Progenitor cell of endocrine pancreas (in vitro differentiated cells): ENCODE measurements at regions not wholly inside any gene's neighbourhood (a gene's known extent, or its start where the extent isn't known, plus 50 kb on each side); places are given as distances from the start of the nearest gene placed in this dataset.

Experiments
- DNase-seq: peaks from one replicate; pipeline ENCODE4 v3.0.0; 2021; ENCODE audit warnings: low spot score; ENCODE audit not compliant: unreplicated experiment
- H3K27ac Mint-ChIP-seq: 2 replicates; pipeline ENCODE4 v1.8.0; 2021; ENCODE audit warnings: mild to moderate bottlenecking, moderate library complexity, mixed read lengths
- H3K27me3 Mint-ChIP-seq: 2 replicates; pipeline ENCODE4 v1.8.0; 2021; ENCODE audit warnings: mixed read lengths
- H3K36me3 Mint-ChIP-seq: 2 replicates; pipeline ENCODE4 v1.8.0; 2022; ENCODE audit warnings: mixed read lengths; ENCODE audit not compliant: insufficient read depth
- H3K4me1 Mint-ChIP-seq: 2 replicates; pipeline ENCODE4 v1.8.0; 2021; ENCODE audit warnings: low read depth, mixed read lengths
- H3K4me3 Mint-ChIP-seq: 2 replicates; pipeline ENCODE4 v1.8.0; 2021; ENCODE audit warnings: low read depth, mild to moderate bottlenecking, moderate library complexity, mixed read lengths
- H3K9me3 Mint-ChIP-seq: 2 replicates; pipeline ENCODE4 v1.8.0; 2021; ENCODE audit warnings: low read depth, mixed read lengths
- TF ChIP-seq, protein P1 (sequence below): fragments of 200-600 bp; sonication (generic); IDR thresholded peaks from one replicate; pipeline ENCODE4 v1.5.0; 2021; ENCODE audit warnings: antibody characterized with exemption, mild to moderate bottlenecking; ENCODE audit not compliant: unreplicated experiment

- H3K4me3 Mint-ChIP-seq: no peak overlapping the region
- H3K9me3 Mint-ChIP-seq: no peaks in the 10 kb centered on the region
- H3K36me3 Mint-ChIP-seq: no peaks in the 10 kb centered on the region
- H3K27ac Mint-ChIP-seq: no peak overlapping the region
- H3K27me3 Mint-ChIP-seq: peaks cover 21% of the 10 kb centered on the region
- TF ChIP-seq, protein P1, sequence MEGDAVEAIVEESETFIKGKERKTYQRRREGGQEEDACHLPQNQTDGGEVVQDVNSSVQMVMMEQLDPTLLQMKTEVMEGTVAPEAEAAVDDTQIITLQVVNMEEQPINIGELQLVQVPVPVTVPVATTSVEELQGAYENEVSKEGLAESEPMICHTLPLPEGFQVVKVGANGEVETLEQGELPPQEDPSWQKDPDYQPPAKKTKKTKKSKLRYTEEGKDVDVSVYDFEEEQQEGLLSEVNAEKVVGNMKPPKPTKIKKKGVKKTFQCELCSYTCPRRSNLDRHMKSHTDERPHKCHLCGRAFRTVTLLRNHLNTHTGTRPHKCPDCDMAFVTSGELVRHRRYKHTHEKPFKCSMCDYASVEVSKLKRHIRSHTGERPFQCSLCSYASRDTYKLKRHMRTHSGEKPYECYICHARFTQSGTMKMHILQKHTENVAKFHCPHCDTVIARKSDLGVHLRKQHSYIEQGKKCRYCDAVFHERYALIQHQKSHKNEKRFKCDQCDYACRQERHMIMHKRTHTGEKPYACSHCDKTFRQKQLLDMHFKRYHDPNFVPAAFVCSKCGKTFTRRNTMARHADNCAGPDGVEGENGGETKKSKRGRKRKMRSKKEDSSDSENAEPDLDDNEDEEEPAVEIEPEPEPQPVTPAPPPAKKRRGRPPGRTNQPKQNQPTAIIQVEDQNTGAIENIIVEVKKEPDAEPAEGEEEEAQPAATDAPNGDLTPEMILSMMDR: no peak
- no peak for DNase-seq
- no peaks in the 10 kb centered on the region for H3K4me1 Mint-ChIP-seq
Observed at GRCh38 chr22:49068861-49069500, 758.7 kb downstream of the BRD1 start.

DNA sequence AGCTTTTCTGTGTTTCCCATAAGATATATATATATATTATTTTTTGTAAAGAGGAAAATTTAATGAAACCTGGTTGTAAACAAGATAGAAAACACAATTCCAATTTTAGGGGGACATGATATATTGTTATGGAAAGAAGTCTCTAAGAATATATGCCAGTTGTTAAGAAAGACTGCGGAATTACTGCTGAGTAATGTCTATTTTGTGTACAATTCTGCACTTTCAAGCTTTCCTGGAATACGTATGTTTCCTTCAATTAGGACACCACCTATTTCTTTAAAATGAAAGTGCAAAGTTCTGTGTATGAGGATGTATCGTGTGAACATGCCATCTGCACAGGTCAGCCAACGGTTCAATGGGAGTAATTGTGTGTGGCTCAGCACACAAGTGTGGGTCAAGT lies 760.2 kb downstream of the BRD1 start:
- no peaks in the 10 kb centered on the region for H3K4me1 Mint-ChIP-seq

GRCh38 chr22:49066619-49067018 lies 761.1 kb downstream of the BRD1 start:
- Mint-ChIP-seq H3K9me3 (no peaks in the 10 kb centered on the region), H3K4me3 (no peak overlapping the region), H3K4me1 (no peaks in the 10 kb centered on the region), H3K27ac (no peak overlapping the region), H3K36me3 (no peaks in the 10 kb centered on the region), H3K27me3 (peaks cover 18% of the 10 kb centered on the region)
- DNase-seq: no peak
- TF ChIP-seq, protein P1: no peak

More for the DNA sequence above, 760.2 kb downstream of the BRD1 start:
- H3K27ac Mint-ChIP-seq: no peak overlapping the region
- no peak overlapping the region for H3K4me3 Mint-ChIP-seq
- no peaks in the 10 kb centered on the region for H3K36me3 Mint-ChIP-seq
- no peaks in the 10 kb centered on the region for H3K9me3 Mint-ChIP-seq
- TF ChIP-seq, protein P1: no peak
- DNase-seq: no peak
- H3K27me3 Mint-ChIP-seq: peaks cover 21% of the 10 kb centered on the region

DNA sequence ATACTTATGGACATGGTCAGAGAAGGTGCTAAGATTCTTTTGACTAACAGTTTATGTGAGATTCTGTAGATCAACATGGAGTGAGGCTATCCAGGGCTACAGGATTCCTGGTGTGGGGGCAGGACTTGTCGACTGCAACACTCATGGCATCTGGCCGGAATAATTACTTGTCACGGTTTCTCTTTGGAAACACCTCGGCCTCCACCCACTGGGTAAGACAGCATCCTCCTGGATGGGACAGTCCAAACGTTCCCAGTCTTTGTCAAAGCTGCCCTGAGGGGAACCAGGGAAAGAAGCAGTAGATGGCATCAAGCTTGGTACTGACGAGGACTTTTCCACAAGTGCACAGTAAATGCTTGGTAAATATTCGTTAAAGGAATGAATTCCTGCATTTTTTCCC lies 762.8 kb downstream of the BRD1 start:
- DNase-seq: no peak
- no peaks in the 10 kb centered on the region for H3K4me1 Mint-ChIP-seq
- no peak overlapping the region for H3K4me3 Mint-ChIP-seq
- H3K27me3 Mint-ChIP-seq: peaks cover 14% of the 10 kb centered on the region
- TF ChIP-seq, protein P1: no peak
- no peak overlapping the region for H3K27ac Mint-ChIP-seq
- H3K36me3 Mint-ChIP-seq: no peaks in the 10 kb centered on the region
- no peaks in the 10 kb centered on the region for H3K9me3 Mint-ChIP-seq

DNA sequence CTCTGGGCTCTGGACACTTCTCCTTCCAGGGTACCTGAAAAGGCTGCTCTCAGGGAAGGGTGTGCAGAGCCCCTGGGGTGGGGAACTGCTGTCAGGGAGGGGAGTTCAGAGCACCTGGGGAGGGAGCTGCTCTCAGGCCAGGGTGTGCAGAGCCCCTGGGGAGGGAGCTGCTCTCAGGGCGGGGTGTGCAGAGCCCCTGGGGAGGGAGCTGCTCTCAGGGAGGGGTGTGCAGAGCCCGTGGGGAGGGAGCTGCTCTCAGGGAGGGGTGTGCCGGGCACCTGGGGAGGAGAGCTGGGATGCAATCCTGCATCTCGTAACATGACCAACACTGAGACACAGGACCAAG lies 764.2 kb downstream of the BRD1 start:
- no peaks in the 10 kb centered on the region for H3K36me3 Mint-ChIP-seq
- no peaks in the 10 kb centered on the region for H3K9me3 Mint-ChIP-seq
- TF ChIP-seq, protein P1: no peak
- no peak overlapping the region for H3K4me3 Mint-ChIP-seq
- DNase-seq: no peak
- H3K4me1 Mint-ChIP-seq: no peaks in the 10 kb centered on the region
- H3K27me3 Mint-ChIP-seq: peaks cover 13% of the 10 kb centered on the region
- H3K27ac Mint-ChIP-seq: no peak overlapping the region
